ENCODE measurements at regions not wholly inside any gene's neighbourhood (a gene's known extent, or its start where the extent isn't known, plus 50 kb on each side); places are given as distances from the start of the nearest gene placed in this dataset.

GRCh38 chr1:115411371-115412063, 73.5 kb upstream of the NGF start:
- TF ChIP-seq CTCF (conservative IDR thresholded peaks at IDR 0.05) (no peak), ZFX (IDR thresholded peaks at IDR 0.05) (no peak)

Data from C4-2B (cell line).